NCI-H1092 (cell line): ENCODE measurements at regions not wholly inside any gene's neighbourhood (a gene's known extent, or its start where the extent isn't known, plus 50 kb on each side); places are given as distances from the start of the nearest gene placed in this dataset.
A peak's percentile ranks its signal among the peaks of the same experiment; 100 is the strongest.
"Not testable (repeated sequence)": the region's sequence is repeated elsewhere in the genome, so short reads cannot be mapped to it uniquely, and the experiment has no call there.

Experiments used
- DNase-seq: peaks from one replicate; lab custom pipeline; 2025; lab: John Stamatoyannopoulos, UW

DNA sequence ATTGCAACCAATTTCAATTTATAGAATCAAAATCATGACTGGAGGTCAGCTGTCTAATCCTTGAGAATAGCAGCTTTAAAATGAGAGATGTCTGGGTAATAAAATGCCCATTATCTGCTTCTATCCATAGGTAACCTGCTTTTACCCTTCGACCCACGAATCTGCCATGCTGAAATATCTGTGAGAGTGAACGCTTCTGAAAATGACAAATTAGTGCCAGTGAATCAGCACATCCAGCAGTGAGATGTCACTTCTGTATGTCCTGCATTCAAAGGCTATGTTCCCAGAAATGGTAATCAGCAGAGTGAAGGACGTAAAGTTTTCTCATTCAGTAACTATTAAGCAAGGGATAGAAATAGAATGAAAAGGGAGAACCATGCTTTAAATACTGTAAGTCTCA is 532.4 kb upstream of the ITGA1 start:
- DNase-seq = no peak

DNA sequence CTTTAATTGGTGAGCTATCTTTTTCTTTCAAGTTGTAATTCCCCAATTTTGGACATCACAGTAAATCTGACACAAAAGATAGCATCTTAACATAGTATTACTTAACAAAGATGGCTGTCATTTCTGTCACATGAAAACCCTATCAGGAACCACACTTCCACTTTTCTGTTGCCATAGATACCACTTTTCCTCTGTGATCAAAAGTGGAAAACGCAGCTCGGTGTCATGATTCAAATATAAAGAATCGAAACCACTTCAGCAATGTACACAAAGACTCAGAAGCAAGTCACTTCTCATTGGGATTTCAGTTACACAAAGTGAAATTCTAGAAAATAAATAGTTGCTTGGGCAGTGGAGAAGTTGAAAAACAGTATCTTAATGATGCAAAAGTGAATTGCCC is 524.9 kb upstream of the ITGA1 start:
- DNase-seq = peak; percentile 51

DNA sequence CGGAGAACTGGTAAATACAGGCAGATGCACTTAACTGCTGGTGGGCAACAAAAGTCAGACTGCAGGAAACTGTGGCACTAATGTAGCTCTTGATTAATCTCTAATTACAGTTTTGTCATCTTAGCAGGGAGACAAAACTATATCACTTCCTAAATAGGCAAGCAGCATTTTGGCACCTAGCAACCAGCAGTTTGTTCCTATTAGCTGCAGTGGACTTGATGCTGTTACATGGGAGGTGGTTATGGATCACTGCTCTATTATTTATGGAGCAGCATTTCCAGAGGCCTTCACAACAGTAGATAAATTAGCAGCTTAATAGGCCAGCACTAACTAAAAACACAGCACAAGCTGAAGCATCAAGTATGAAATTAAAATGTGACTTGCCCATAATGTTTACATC is 518.3 kb upstream of the ITGA1 start:
- peak; percentile 59 for DNase-seq

DNA sequence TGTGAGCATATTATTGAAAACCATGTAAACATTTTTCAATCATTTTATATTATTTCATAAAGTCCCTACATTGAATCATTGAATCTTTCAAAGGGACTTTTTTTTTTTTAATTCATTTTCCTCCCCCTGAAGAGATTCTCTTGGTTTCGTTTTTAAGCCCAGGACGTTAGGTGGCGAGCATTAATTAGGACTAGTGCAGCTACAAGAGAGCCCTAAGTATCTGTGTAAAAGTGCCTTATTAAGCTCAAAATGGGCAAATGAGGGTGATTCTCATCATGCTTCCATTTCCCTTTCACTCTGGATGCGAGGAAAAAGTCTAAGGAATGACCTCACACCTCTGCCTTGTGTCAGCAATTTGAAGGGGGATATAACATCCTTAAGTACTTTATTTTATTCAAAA is 517.9 kb upstream of the ITGA1 start:
- DNase-seq = peak; percentile 6

DNA sequence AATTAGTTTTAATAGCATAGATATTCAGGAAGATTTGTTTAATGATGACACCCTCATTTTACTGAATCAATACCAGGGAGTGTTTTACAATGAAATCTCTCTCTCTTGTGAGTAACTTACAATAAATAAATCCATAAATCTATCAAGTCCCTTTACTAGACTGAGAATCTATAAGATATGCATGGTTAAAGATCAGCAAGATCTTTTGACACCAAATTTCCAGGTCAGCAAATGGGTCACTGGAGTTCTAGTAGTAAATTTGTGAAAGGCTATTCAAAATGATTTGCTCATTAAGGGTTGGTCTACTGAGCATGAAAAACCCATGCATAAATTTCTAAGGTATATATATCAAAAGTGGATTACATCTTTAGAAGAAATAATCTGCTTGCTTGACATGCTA is 512.1 kb upstream of the ITGA1 start:
- DNase-seq = no peak

DNA sequence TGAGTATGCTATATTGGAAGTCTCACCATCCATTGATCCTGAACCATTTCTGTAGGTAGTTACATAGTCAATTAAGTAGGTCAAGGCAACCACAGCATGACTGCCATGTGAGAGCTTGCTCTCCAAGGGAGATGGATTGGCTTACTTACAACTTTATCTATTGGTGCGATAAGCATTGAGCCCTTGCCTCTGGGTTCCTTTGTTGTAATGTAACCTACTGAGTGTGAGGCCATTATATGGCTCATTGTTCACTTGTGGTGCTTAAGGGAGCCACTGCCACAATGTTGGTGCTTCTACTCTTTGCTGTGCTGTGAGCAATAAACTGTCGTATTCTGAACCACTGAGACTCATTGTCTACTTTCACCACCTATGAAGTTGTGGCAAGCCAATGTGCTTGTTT is 510.6 kb upstream of the ITGA1 start:
- DNase-seq = no peak

DNA sequence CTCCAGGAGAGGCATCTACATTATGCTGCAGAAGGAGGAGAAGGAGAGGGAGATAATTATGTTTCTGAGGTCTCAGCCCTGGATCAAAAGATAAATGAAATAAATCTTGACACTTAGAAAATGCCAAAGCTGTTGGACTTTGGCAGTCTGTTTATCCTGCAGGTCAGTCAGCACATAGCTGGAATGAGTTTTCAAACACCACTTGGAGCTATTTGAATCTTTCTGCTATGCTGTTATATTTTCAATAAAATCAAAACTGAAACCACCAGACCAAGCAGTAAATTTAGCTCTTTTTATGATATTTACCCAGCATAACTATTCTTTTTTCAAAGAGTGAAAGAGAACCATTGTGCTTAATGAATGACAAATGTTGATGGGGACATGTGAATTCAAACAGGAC is 505.1 kb upstream of the ITGA1 start:
- DNase-seq = no peak

DNA sequence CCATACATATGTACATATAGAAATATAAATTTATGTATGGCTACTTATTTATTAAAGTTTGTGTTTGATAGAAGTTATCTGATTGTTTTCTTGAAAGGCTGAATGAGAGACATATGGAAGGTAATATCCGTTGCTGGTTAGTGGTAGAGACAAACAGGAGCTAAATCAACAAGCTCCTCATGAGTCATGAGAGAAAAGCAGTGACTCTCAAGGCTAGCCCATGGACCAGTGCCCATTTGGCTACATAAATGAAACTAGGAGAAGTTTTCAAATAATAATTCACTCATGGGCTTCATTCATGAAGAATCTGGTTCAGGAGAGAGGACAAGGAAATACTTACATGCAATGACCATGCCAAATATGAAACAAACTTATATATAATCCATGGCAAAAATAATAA is 504.5 kb upstream of the ITGA1 start:
- no peak for DNase-seq

DNA sequence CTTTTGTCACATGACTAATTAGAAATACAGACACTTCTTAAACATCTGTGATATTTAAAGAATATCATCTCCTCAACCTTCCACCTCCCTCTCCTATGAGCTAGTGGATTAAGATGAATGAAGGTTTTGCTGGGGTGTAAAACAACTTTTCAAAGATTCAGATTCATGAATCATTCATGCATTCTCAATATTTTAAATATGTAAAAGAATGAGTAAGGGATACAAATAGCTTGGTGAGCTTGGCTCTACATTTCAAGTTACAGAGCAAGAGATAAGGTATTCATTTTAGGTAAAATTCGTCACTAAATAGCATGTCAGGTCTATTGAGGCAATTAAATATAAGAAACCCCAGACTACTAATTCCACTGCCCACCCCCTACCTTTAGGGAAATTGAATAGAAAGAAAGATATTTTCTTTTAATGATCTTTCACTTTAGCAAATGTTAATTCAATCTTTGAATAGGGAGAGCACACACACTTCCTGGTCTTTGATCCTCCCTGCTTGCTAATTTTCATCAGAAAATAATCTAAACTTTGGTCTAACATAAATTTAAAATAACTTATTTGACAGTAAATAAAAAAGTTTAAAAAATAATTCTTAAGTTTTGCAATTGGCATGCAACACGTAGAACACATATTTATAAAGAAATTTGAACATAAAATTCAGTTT is 486.9 kb upstream of the ITGA1 start:
- DNase-seq = no peak

DNA sequence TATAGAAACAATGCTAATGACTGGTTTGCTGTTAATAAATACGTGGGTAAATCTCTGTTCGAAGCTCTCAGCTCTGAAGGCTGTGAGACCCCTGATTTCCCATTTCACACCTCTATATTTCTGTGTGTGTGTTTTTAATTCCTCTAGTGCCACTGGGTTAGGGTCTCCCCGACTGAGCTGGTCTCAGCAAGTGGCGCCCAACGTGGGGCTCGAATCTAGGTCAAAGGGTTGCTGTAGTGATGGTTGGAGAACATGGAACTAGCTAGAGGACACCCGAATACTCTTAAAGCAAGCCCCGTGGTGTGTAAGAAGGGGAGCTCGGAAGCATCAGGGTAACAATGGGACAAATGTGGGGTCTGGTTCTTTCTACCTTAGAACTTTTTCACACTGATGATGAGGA is 482.9 kb upstream of the ITGA1 start:
- not testable (repeated sequence) for DNase-seq

DNA sequence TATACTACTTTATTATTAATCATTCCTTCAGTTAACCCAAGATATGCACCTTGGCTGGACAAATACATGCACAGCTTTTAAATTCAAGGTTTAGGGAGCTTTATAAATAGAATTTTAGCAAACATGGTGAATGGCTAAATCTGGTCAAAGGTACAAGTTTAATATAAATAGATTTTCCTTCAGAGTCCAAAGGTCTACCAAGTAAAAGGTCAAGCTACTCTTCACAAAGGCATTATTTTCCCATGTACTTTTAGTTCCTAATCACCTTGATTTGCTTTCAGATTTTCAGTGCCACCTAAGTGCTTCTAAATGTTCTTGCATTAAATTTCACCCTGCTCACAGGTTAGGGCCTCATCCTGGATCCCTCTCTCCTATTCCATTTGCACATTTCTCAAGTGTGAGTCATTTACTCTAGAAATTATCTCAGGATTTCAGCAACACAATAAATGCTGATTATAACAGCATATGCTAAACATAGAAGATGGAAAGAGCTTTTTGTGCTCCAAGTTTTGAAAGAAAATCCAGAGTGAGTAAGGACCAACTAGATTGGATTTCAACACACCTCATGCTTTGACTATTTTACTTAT is 459.4 kb upstream of the ITGA1 start:
- no peak for DNase-seq

DNA sequence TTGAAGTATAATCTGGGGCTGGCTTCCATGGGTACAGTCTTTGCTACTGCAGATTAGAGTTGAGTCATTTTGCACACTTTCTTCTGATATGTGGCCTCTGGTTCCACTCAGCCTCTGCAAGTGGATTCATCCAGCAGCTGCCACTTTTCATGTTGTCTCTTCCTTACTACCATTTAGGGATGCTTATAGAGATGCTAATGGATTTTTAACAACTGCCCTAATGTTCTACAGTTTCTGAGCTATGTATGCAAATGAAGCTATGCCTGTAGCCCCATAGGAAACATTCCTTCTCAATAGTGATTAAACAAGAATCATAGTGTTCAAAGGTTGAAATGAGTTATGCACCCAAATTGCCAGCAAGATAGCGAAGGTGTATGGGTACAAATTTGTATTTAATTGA is 456.0 kb upstream of the ITGA1 start:
- no peak for DNase-seq

DNA sequence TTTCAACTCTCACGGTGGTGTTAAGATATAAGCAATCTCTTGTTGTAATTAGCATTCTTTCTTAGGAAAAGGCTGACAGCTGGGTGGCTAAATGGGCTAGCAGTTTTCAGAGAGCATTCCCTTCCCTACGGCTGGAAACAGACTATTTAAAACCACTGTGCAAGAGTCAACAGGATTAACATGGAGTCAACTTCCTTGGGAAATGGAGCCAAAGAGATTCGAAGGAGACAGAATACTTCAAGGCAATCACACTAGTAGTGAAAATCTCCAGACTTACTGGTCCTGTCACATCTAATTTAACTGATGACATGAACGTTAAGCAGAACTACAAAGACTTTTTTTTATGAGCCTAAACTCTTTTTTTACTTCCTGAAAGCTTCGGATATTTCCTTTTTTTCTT is 453.3 kb upstream of the ITGA1 start:
- no peak for DNase-seq

DNA sequence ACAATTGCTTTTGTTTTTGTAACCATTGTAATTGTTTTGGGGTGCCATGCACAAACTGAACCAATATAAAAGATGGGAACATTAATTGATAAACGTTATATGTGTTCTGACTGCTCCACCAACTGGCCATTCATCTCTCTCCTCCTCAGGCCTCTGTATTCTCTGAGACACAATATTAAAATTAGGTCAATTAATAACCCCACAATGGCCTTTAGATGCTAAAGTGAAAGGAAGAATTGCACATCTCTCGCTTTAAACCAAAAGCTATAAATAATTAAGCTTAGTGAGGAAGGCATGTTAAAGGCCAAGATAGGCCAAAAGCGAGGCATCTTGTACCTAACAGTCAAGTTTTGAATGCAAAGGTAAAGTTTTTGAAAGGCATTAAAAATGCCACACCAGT is 448.4 kb upstream of the ITGA1 start:
- no peak for DNase-seq

DNA sequence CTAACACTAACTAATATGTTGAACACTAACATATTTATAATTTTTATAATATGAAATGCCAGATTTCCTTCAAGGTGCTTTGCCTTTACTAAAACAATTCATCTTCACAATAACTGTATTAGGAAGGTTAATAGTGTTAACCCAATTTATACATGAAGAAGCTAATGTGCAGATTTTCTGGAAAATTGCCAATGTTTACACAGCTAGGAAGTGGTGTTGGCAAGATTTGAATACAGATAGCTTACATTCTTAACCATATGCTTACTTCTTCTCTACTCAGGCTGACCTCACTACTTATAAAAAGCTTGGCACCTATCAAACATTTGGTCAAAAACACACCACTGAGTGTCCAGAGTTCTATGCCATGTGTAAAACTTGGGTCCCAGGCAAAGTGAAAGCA is 445.4 kb upstream of the ITGA1 start:
- no peak for DNase-seq

DNA sequence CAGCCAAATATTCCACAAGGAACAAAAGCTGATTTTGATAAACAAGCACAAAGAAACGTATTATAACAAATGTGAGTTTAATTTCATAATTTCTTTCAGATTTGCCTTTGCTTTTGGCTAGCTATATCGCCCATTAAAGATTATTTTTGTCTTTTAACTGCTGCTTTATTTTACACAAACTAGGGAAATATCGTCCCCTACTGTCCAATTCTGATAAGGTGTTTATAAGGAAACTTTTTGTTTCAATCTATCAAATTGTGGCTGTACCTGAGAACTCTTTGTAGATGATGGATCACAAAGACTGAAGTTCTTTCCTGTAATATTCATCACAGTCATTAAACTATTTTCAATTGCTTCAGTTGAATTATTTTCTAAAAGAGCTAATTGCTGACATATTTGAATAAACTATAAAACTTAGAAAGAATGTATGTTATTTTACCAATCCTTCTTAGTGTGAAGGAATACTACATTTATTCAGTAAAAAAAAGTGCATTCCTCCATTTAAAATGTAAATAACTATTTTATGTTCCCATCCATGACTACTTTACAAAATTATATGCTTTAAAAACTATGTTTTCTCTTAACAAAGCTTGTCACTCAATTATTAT is 431.3 kb upstream of the ITGA1 start:
- no peak for DNase-seq

DNA sequence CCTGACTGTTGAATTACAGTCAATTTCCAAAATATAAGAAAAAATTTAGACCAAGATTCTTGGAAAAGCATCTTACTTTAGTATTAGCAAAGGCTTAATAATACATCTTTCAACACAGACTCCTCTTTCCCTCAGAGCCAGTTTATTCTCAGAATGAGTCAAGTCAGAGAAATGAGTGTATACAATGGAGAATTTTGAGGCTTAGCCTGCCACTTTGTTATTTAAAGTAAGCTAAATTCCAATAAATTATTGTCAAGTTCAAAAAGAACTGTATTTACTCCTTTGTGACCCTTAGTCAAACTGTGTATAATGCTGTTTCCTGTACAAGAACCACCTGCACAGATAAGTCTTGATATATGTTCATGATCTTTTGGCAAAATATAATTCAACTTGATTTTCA is 428.5 kb upstream of the ITGA1 start:
- no peak for DNase-seq

DNA sequence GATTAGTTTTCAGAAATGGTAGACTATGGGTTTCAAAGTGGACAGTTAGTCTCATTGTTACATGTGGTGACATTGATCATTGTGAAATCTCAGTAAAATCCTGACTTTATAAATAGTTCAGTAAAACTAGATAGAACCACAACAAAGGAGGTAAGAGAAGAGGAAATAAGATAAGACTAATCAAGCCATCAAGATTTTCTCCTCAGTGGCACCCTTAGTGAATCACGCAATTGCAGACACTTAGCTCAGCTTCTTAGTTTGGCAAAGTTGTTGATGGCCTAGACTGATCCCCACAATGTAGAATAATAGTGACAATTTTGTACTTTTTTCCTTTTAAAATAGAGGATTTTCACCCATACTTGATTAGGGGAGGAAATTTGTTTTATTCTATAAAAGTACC is 426.7 kb upstream of the ITGA1 start:
- DNase-seq = no peak

DNA sequence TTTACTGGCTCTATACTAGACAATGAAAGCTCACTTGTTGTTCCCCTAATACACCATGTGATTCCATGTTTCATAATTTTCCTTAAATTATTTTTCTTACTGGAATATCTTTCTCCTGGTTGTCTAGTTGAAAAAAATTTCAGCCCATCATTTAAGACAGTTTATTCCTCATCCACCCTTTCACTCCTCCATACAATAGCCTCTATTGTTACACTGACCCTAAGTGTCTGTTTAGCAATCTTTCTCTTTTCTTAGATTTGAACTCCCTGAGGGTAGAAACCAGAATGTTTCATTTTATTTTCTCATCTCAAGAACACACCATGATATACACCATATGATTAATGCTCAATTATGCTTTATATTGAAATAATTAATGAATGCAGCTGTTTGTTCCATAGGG is 413.4 kb upstream of the ITGA1 start:
- no peak for DNase-seq

DNA sequence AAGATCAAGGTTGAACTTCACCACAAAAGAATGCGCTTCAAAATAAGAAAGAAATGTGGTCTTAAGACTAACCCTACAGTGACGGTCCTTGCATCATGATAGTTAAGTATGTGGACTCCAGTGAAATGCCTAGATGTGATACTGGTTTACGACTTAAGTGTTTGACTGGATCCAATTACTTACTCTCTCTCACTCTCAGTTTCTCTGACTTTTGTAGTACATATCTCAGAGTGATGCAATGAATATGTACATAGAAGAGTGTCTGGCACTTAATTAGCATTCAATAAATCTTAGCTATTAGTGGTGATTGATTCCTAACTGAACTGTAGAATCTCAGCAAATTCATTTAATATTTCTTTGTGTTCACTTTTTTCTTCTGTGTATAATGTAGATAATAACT is 411.7 kb upstream of the ITGA1 start:
- no peak for DNase-seq

DNA sequence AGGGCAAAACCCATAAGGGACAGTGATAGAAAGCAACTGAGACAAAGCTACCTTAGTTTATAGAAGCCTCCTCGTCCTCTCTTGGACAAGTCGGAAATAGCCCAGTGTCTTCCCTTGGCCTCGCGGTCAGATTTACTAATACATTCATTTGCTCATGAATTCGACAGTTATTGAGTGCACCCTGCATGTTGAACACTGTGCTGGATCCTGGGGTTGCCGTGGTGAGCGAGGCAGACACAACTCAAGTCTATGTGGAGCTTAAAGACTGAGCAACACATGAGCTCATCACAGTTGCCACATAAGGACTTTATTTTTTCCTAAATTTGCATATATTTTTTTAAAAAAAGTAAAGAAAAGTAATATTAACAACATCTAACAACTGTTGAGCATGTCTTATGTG is 411.1 kb upstream of the ITGA1 start:
- DNase-seq = no peak

DNA sequence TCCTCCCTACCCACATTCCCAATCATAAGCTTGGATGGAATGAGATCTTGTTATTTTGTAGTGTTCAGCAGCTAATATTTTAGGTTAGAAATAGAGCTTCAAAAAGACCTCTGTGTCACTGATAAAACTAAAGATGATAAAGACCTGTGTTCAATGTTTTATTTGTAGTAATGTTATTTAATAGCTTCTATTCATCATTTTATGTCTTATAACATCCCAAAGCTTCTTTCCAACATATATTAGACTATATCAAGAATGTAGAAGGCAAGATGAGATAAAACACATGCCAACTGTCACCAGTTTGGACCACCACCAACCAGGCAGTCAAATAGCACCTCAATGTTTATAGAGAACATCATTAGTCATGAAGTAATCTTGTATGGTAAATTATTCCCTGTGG is 409.5 kb upstream of the ITGA1 start:
- no peak for DNase-seq

DNA sequence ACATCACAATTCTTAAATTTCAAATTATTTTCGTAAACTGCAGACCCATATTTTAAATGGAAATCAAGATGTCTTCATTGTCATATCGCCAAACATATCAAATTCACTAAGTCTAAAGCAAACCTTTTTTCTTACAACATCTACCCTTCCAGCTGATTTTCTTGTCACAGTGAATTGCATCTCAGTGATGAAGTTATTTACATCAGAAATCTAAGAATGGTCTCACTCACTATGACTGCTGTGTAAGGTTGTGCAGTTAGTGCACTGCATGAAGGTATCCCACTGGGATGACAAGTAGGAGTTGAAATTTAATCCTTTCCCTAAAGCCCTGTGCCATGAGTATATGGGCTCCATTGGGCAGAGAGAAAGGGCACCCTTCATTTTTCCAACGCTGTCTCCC is 399.4 kb upstream of the ITGA1 start:
- DNase-seq = no peak

DNA sequence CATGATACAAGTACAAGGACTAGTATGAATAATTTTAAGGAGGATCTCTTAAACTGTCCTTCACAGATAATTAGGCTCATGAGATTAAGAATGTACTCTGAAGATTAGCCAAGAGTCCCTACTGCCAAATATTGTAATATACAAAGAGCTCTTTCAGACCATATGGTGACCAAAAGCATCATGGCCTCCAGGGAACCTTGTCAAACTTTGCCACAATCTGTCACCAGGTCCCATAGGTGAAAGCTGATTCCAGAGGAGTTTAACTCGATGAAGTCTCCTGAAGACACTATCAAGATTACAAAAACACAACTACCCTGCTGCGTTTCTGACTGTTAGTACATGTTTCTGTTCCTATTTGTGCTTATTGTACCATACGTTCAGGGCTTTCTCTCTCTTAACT is 395.4 kb upstream of the ITGA1 start:
- no peak for DNase-seq
